ENCODE measurements at regions not wholly inside any gene's neighbourhood (a gene's known extent, or its start where the extent isn't known, plus 50 kb on each side); places are given as distances from the start of the nearest gene placed in this dataset.

DNA sequence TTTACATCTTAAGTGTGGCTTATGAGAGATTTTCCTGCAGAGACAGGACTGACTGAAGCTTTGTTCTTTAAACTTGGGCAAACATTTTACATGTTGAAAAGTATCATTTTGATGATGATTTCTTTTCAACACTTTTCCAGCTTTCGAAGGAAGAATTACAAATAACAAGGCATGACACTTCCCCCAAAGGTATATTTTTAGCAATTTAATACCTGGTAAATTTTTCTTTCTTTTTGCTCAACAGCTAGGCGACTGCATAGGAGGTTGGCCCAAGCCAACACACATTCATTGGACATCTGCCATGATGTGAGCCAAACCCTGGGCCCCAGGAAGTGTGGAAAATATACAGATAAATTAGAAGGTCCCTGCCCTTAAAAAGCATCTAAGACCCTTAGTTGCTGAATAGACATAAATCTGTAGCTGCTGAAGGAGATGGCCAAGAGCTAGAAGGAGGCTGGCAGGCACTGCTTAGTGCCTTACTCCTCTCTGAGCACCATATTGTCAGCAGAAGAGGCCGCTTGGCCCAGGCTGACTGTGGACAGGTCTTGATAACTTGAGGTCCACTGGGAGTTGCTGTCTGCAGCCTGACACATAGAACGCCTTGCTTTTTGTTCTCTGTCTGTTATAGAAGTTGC, 53.3 kb upstream of the CD44 start:
- ChIA-PET POLR2A (no interaction called here), CTCF (no interaction called here), RAD21 (ENCODE audit: low non-redundant PET in 1 of 2, low total read pairs in 2 of 2, uncharacterized antibody in 2 of 2, unreplicated experiment in 2 of 2) (no interaction called here)
- peaks cover 31 to 58% of the 10 kb centered on the region in 2 experiments for H3K4me1 ChIP-seq (ENCODE audit: control insufficient read depth in 1 of 2, insufficient read depth in 2 of 2, low read length in 2 of 2)
- H3K36me3 ChIP-seq (ENCODE audit: control insufficient read depth in 1 of 2, insufficient read depth in 2 of 2, low read length in 2 of 2) = no peaks in the 10 kb centered on the region
- H3K4me3 ChIP-seq (replicated peaks in 1 of 2; ENCODE audit: low read depth in 1 of 2, low read length in 2 of 2) = no peak overlapping the region
- intact Hi-C loops (cut with micrococcal nuclease) = no loop called here
- no peak overlapping the region for H3K27ac ChIP-seq (ENCODE audit: low read depth, low read length)
- BruUV-seq (replicated peaks) = no TSS peak
- H3K9me2 ChIP-seq (ENCODE audit: insufficient read depth) = no peaks in the 10 kb centered on the region
- no peaks in the 10 kb centered on the region for H4K20me1 ChIP-seq (ENCODE audit: insufficient read depth)
- no peaks in the 10 kb centered on the region for H3K27me3 ChIP-seq (ENCODE audit: insufficient read depth, low read length)
- H3K79me2 ChIP-seq (ENCODE audit: insufficient read depth, low read length) = no peaks in the 10 kb centered on the region
- no peak for ATAC-seq
- no peaks in the 10 kb centered on the region for H3K9me3 ChIP-seq (ENCODE audit: control insufficient read depth in 1 of 2, insufficient read depth in 1 of 2, low read depth in 1 of 2, low read length in 2 of 2)
- no peak for TF ChIP-seq ZFX (IDR thresholded peaks at IDR 0.05)
- TF ChIP-seq TCF7L2 (IDR thresholded peaks at IDR 0.05; ENCODE audit: borderline replicate concordance, extremely low read depth, insufficient read depth, insufficient read length) = no peak
- no peak for TF ChIP-seq CBX3 (IDR thresholded peaks at IDR 0.05; ENCODE audit: low read depth)
- TF ChIP-seq JUND (IDR thresholded peaks at IDR 0.05) = no peak
- no peak for TF ChIP-seq EZH2 (IDR thresholded peaks at IDR 0.05)
- no peak for TF ChIP-seq EGR1 (IDR thresholded peaks at IDR 0.05; ENCODE audit: low read depth)
- TF ChIP-seq FOSL1 (IDR thresholded peaks at IDR 0.05; ENCODE audit: low read depth) = no peak
- TF ChIP-seq CEBPB (IDR thresholded peaks at IDR 0.05; ENCODE audit: low read depth) = no peak
- no peak for TF ChIP-seq ELF1 (IDR thresholded peaks at IDR 0.05; ENCODE audit: borderline replicate concordance, low read depth)
- TF ChIP-seq YY1 (IDR thresholded peaks at IDR 0.05; ENCODE audit: extremely low read depth, insufficient replicate concordance, low read depth, low read length) = no peak
- TF ChIP-seq RAD21 (IDR thresholded peaks at IDR 0.05; ENCODE audit: low read depth) = no peak
- TF ChIP-seq POLR2AphosphoS5 (IDR thresholded peaks at IDR 0.05; ENCODE audit: low read depth, low read length) = no peak
- TF ChIP-seq, protein P1, sequence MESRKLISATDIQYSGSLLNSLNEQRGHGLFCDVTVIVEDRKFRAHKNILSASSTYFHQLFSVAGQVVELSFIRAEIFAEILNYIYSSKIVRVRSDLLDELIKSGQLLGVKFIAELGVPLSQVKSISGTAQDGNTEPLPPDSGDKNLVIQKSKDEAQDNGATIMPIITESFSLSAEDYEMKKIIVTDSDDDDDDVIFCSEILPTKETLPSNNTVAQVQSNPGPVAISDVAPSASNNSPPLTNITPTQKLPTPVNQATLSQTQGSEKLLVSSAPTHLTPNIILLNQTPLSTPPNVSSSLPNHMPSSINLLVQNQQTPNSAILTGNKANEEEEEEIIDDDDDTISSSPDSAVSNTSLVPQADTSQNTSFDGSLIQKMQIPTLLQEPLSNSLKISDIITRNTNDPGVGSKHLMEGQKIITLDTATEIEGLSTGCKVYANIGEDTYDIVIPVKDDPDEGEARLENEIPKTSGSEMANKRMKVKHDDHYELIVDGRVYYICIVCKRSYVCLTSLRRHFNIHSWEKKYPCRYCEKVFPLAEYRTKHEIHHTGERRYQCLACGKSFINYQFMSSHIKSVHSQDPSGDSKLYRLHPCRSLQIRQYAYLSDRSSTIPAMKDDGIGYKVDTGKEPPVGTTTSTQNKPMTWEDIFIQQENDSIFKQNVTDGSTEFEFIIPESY (IDR thresholded peaks at IDR 0.05; ENCODE audit: extremely low read depth, insufficient replicate concordance, low read length) = no peak
- no peak for TF ChIP-seq SP1 (IDR thresholded peaks at IDR 0.05; ENCODE audit: low read depth)
- no peak for TF ChIP-seq EZH2phosphoT487 (IDR thresholded peaks at IDR 0.05; ENCODE audit: borderline replicate concordance)
- TF ChIP-seq, protein P2, sequence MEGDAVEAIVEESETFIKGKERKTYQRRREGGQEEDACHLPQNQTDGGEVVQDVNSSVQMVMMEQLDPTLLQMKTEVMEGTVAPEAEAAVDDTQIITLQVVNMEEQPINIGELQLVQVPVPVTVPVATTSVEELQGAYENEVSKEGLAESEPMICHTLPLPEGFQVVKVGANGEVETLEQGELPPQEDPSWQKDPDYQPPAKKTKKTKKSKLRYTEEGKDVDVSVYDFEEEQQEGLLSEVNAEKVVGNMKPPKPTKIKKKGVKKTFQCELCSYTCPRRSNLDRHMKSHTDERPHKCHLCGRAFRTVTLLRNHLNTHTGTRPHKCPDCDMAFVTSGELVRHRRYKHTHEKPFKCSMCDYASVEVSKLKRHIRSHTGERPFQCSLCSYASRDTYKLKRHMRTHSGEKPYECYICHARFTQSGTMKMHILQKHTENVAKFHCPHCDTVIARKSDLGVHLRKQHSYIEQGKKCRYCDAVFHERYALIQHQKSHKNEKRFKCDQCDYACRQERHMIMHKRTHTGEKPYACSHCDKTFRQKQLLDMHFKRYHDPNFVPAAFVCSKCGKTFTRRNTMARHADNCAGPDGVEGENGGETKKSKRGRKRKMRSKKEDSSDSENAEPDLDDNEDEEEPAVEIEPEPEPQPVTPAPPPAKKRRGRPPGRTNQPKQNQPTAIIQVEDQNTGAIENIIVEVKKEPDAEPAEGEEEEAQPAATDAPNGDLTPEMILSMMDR (IDR thresholded peaks at IDR 0.05 in 2 of 3, conservative IDR thresholded peaks at IDR 0.05 in 1 of 3; ENCODE audit: borderline replicate concordance in 1 of 3, insufficient read depth in 1 of 3, low read depth in 2 of 3, low read length in 2 of 3) = no peak
- no peak for TF ChIP-seq SRF (IDR thresholded peaks at IDR 0.05; ENCODE audit: low read depth)
- no peak overlapping the region for H3K9ac ChIP-seq (ENCODE audit: low read length)
- H2AFZ ChIP-seq (ENCODE audit: low read depth, low read length, poor library complexity, severe bottlenecking) = no peak overlapping the region
- no peak overlapping the region for H3K4me2 ChIP-seq (ENCODE audit: low read length)
- no peak for DNase-seq (ENCODE audit: low read depth, low spot score)

Data from HCT116 (cell line).